Lower leg skin (tissue), 3 donors: ENCODE measurements at regions not wholly inside any gene's neighbourhood (a gene's known extent, or its start where the extent isn't known, plus 50 kb on each side); places are given as distances from the start of the nearest gene placed in this dataset.

Experiments used
- CTCF ChIP-seq, 3 donors: fragments of 450-650 bp; IDR thresholded peaks; one replicate each; pipeline ENCODE4 v1.5.1; 2016; ENCODE audit warnings: antibody characterized with exemption in 3 of 3, mild to moderate bottlenecking in 3 of 3, moderate library complexity in 2 of 3
- POLR2A ChIP-seq, 2 donors: fragments of 450-650 bp; IDR thresholded peaks; one replicate each; pipeline ENCODE4 v1.6.1; 2016 to 2017; ENCODE audit warnings: antibody characterized with exemption in 2 of 2, mild to moderate bottlenecking in 1 of 2, moderate library complexity in 1 of 2

GRCh38 chr9:12290166-12290869 lies 402.9 kb upstream of the TYRP1 start:
- TF ChIP-seq CTCF (IDR thresholded peaks at IDR 0.05) = no peak
- no peak for TF ChIP-seq POLR2A (IDR thresholded peaks at IDR 0.05)
